Astrocyte of the spinal cord (primary cell): ENCODE measurements at regions not wholly inside any gene's neighbourhood (a gene's known extent, or its start where the extent isn't known, plus 50 kb on each side); places are given as distances from the start of the nearest gene placed in this dataset.

Experiments used
- DNase-seq: peaks from one replicate; pipeline ENCODE4 v3.0.0; 2011; ENCODE audit warnings: low read depth, low spot score
- H3K4me3 ChIP-seq: 2 replicates; pipeline ENCODE4 v1.5.1; 2011; ENCODE audit warnings: low read depth, mild to moderate bottlenecking, low read length, moderate library complexity
- CTCF ChIP-seq: IDR thresholded peaks from 2 replicates; pipeline ENCODE4 v1.5.1; 2012; ENCODE audit warnings: low read depth, mild to moderate bottlenecking, low read length, inconsistent platforms
- in situ Hi-C: cut with HindIII; loops from 2 replicates; pipeline ENCODE4 v1.10.0; 2017; ENCODE audit warnings: low sequenced_read_pairs

GRCh38 chr7:19215412-19215811, 70.2 kb upstream of the FERD3L start:
- H3K4me3 ChIP-seq: no peak overlapping the region
- in situ Hi-C loops: no loop called here
- DNase-seq: peak; percentile 93
- TF ChIP-seq CTCF: no peak

GRCh38 chr7:19213746-19214145, 68.5 kb upstream of the FERD3L start:
- DNase-seq: no peak
- TF ChIP-seq CTCF: no peak
- in situ Hi-C loops: no loop called here
- no peak overlapping the region for H3K4me3 ChIP-seq

- no peak for DNase-seq
- H3K4me3 ChIP-seq: no peak overlapping the region
- no peak for TF ChIP-seq CTCF
- in situ Hi-C loops: no loop called here
Measured at GRCh38 chr7:19210893-19211413, 65.7 kb upstream of the FERD3L start.

- in situ Hi-C loops: no loop called here
- TF ChIP-seq CTCF: no peak
- DNase-seq: no peak
- H3K4me3 ChIP-seq: no peak overlapping the region
Measured at GRCh38 chr7:19209166-19209696, 64.0 kb upstream of the FERD3L start.

- TF ChIP-seq CTCF: no peak
- H3K4me3 ChIP-seq: no peak overlapping the region
- in situ Hi-C loops: no loop called here
- no peak for DNase-seq
Measured at GRCh38 chr7:19206721-19207120, 61.5 kb upstream of the FERD3L start.

GRCh38 chr7:19203686-19204085, 58.5 kb upstream of the FERD3L start:
- in situ Hi-C loops: no loop called here
- H3K4me3 ChIP-seq: no peak overlapping the region
- DNase-seq: no peak
- TF ChIP-seq CTCF: no peak
